Transverse colon (tissue), 4 donors: ENCODE measurements at regions not wholly inside any gene's neighbourhood (a gene's known extent, or its start where the extent isn't known, plus 50 kb on each side); places are given as distances from the start of the nearest gene placed in this dataset.

Experiments
- CTCF ChIP-seq, 5 experiments: fragments of 200-600 bp in 3 of 5; fragments of 450-650 bp in 2 of 5; sonication (generic) in 3 of 5; IDR thresholded peaks; 1 replicate in 2 of 5; 2 replicates in 3 of 5; pipeline ENCODE4 v1.5.1; 2016 to 2017; ENCODE audit warnings: antibody characterized with exemption in 5 of 5, inconsistent platforms in 3 of 5, mild to moderate bottlenecking in 2 of 5, moderate library complexity in 1 of 5
- EP300 ChIP-seq: sonication (generic); formaldehyde crosslinking; IDR thresholded peaks from one replicate; pipeline ENCODE4 v1.6.1; 2017; ENCODE audit warnings: antibody characterized with exemption, low read depth
- POLR2A ChIP-seq: fragments of 450-650 bp; IDR thresholded peaks from one replicate; pipeline ENCODE4 v1.6.1; 2016; ENCODE audit warnings: antibody characterized with exemption, mild to moderate bottlenecking, moderate library complexity
- POLR2AphosphoS5 ChIP-seq, 3 donors: sonication (generic); formaldehyde crosslinking; IDR thresholded peaks; one replicate each; pipeline ENCODE4 v1.6.1; 2016; ENCODE audit warnings: antibody characterized with exemption in 3 of 3

DNA sequence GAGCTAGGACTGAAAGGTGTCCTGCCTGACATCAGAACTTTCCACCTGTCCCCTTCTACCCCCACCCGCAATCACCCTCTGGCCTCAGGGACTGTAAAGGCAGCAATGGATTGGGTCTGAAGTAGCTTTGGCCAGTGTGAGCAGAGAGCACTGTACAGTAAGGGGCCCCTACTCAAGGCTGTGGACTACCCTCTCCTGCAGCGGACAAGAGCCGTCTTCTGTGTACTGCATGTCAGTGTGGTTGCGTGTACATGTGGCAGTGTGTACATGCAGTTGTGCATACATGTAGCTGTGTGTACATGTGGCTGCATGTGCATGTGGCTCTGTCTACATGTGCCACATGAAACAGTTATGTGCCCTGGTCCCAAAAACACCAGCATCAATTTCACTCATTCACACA lies 205.9 kb upstream of the LINGO1 start:
- TF ChIP-seq CTCF (IDR thresholded peaks at IDR 0.05) (no peak), EP300 (no peak), POLR2AphosphoS5 (IDR thresholded peaks at IDR 0.05) (no peak), POLR2A (no peak)
